DOHH2 (cell line): ENCODE measurements at regions not wholly inside any gene's neighbourhood (a gene's known extent, or its start where the extent isn't known, plus 50 kb on each side); places are given as distances from the start of the nearest gene placed in this dataset.

Source experiments
- EZH2phosphoT487 ChIP-seq: fragments of 200-600 bp; sonication (generic); IDR thresholded peaks from 2 replicates; pipeline ENCODE4 v1.6.1; 2017; ENCODE audit warnings: borderline replicate concordance, mild to moderate bottlenecking, antibody characterized with exemption, low read length, moderate library complexity, mixed read lengths
- TF ChIP-seq, protein P1 (sequence below): fragments of 200-600 bp; sonication (generic); IDR thresholded peaks from one replicate; pipeline ENCODE4 v1.5.1; 2014; ENCODE audit warnings: antibody characterized with exemption, mild to moderate bottlenecking, low read depth, low read length; ENCODE audit not compliant: poor library complexity, severe bottlenecking

- TF ChIP-seq, protein P1, sequence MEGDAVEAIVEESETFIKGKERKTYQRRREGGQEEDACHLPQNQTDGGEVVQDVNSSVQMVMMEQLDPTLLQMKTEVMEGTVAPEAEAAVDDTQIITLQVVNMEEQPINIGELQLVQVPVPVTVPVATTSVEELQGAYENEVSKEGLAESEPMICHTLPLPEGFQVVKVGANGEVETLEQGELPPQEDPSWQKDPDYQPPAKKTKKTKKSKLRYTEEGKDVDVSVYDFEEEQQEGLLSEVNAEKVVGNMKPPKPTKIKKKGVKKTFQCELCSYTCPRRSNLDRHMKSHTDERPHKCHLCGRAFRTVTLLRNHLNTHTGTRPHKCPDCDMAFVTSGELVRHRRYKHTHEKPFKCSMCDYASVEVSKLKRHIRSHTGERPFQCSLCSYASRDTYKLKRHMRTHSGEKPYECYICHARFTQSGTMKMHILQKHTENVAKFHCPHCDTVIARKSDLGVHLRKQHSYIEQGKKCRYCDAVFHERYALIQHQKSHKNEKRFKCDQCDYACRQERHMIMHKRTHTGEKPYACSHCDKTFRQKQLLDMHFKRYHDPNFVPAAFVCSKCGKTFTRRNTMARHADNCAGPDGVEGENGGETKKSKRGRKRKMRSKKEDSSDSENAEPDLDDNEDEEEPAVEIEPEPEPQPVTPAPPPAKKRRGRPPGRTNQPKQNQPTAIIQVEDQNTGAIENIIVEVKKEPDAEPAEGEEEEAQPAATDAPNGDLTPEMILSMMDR, result no peak
- TF ChIP-seq EZH2phosphoT487, result no peak
Measured at GRCh38 chr4:133776503-133776902, 425.1 kb downstream of the PABPC4L start.
